GM23248 (cell line): ENCODE measurements at regions not wholly inside any gene's neighbourhood (a gene's known extent, or its start where the extent isn't known, plus 50 kb on each side); places are given as distances from the start of the nearest gene placed in this dataset.

ENCODE experiments used
- EZH2 ChIP-seq: fragments of 200-600 bp; sonication (generic); IDR thresholded peaks from 2 replicates; pipeline ENCODE4 v1.6.1; 2018; ENCODE audit warnings: antibody characterized with exemption, mild to moderate bottlenecking; ENCODE audit not compliant: insufficient read depth, poor library complexity, severe bottlenecking
- EZH2phosphoT487 ChIP-seq: fragments of 200-600 bp; sonication (generic); IDR thresholded peaks from 2 replicates; pipeline ENCODE4 v1.6.1; 2018; ENCODE audit warnings: antibody characterized with exemption, moderate library complexity, mild to moderate bottlenecking, low read depth; ENCODE audit not compliant: insufficient read depth

GRCh38 chr6:147135211-147135681 is 69.0 kb upstream of the STXBP5 start:
- TF ChIP-seq EZH2phosphoT487 (no peak), EZH2 (no peak)
